H1 (cell line): ENCODE measurements at regions not wholly inside any gene's neighbourhood (a gene's known extent, or its start where the extent isn't known, plus 50 kb on each side); places are given as distances from the start of the nearest gene placed in this dataset.

Source experiments
- CHD2 ChIP-seq: IDR thresholded peaks from 2 replicates; pipeline ENCODE4 v1.6.1; 2012; ENCODE audit warnings: low read length, improper control_type of control experiment
- HDAC2 ChIP-seq, 2 experiments: fragments of 300-600 bp in 1 of 2; sonication (generic) in 1 of 2; IDR thresholded peaks; 2 replicates each; pipeline ENCODE4 v1.6.1; 2011 to 2012; ENCODE audit warnings: low read depth in 2 of 2, low read length in 2 of 2, mild to moderate bottlenecking in 2 of 2, moderate library complexity in 2 of 2, borderline replicate concordance in 1 of 2, inconsistent platforms in 1 of 2
- RNF2 ChIP-seq: fragments of 200-900, 300-1000 bp; sonication (generic); IDR thresholded peaks from 2 replicates; pipeline ENCODE4 v1.7.1; 2016; ENCODE audit warnings: borderline replicate concordance, low read depth, mild to moderate bottlenecking, antibody characterized with exemption, low read length; ENCODE audit not compliant: poor library complexity, severe bottlenecking; ENCODE audit errors: missing control alignments
- RXRA ChIP-seq: IDR thresholded peaks from 2 replicates; pipeline ENCODE4 v1.6.1; 2011; ENCODE audit warnings: low read depth, mild to moderate bottlenecking, low read length, moderate library complexity; ENCODE audit not compliant: insufficient read depth

GRCh38 chr10:29199941-29200679 lies 88.8 kb upstream of the LYZL1 start (continued):
- TF ChIP-seq RNF2 (no peak), RXRA (no peak), HDAC2 (IDR thresholded peaks at IDR 0.05; ENCODE audit: borderline replicate concordance in 1 of 2, low read depth in 2 of 2, low read length in 2 of 2) (no peak), CHD2 (no peak)
